ENCODE measurements at regions not wholly inside any gene's neighbourhood (a gene's known extent, or its start where the extent isn't known, plus 50 kb on each side); places are given as distances from the start of the nearest gene placed in this dataset.
"Not testable (repeated sequence)": the region's sequence is repeated elsewhere in the genome, so short reads cannot be mapped to it uniquely, and the experiment has no call there.

DNA sequence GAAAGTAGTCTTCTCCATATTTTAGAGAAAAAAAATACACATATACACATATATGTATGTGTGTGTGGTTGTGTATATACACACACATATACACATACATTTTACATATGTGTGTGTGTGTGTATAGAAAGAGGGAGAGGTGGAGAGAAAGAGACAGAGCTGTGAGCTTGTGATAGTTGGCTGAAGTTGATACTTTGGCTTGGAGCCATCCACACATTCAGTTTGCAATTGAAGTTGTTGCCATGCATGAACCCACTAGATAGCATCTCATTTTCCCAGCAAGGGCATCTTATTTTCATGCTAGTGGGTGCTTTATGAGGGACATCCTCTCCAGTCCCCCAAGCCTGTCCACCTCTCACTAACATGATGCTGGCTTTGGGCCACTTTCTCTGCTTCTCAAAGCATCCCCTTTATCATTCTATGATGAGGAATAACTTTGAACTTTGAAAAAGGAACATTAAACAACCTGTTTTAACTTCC is 228.6 kb downstream of the ZNF621 start:
- DNase-seq (ENCODE audit: low spot score): no peak

DNA sequence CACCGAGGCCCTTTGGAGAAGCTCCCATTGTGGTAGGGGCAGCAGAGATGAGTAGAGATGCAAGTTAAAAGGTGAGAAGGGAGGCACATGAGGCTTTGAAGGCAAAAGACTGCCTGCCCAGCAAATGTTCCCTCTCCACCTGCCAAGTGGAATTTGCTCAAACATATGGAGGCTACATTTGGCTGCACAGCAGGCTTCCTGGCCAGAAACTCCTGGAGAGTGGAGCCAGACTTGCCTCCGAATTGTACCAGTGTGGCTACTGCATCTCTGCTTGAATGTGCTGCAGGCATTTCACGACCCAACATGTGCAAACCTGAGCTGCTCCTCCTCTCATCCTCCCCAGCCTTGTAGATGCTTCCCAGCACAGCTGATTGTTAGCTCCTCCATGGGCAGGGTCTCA is 229.2 kb downstream of the ZNF621 start:
- no peak for DNase-seq (ENCODE audit: low spot score)

DNA sequence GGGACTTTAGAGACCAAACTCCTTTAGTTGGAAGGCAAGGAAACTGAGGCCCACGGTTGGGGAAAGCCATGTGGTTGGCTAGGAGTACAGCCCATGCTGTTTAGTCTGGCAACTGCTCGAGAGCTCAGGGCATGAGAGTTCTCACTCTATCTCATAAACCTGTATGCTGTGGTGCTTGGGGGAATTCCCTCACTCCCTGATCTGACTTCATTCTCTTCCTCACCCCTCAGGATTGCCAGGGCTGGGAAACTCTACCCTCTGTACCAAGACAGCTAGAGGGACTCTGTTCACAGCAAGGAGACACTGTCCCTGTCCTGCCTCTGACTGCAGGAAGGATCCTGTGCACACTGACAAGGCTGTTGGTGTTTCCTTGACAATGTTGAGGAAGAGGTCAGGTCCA is 230.2 kb downstream of the ZNF621 start:
- DNase-seq (ENCODE audit: low spot score): no peak

DNA sequence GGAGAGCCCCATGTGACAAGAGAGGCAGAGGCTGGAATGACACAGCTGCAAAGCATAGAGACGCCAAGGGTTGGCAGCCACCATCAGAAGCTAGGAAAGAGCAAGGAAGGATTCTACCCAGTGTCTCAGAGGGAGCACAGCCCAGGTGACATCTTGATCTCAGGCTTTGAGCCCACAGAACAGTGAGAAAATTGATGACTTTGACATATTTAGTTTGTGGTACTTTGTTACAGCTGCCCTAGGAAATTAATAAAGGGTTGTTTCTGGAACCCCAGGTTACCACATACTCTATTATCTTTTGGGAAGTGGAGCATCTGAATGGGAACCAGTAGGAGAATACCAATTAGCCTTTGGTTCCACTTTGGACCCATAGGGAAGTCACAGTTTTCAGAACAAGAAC is 231.7 kb downstream of the ZNF621 start:
- DNase-seq (ENCODE audit: low spot score): no peak

DNA sequence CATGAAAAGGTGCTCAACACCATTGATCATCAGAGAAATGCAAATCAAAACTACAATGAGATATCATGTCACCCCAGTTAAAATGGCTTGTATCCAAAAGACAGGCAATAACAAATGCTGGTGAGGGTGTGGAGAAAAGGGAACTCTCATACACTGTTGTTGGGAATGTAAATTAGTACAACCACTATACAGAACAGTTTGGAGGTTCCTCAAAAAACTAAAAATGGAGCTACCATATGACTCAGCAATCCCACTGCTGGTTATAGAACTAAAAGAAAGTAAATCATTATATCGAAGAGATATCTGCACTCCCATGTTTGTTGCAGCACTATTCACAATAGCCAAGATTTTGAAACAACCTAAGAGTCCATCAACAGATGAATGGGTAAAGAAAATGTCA is 238.0 kb downstream of the ZNF621 start:
- not testable (repeated sequence) for DNase-seq (ENCODE audit: low spot score)

DNA sequence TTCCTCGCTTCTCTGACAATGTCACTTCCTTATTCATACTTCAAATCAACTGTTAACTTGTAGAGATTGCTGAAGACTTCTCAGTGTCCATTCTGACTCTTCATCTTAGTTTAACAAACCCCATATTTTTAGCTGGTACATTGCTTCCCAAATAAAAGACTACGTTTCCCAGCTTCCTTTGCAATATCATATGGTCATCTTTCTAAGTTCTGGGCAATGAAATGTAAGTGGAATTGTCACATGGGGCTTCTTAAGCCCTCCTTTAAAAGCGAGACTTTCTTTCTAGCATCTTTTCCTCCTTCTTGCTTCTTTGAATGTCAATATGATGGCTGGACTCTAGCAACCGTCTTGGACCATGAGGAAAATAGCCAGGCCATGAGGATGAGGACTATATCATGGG is 239.0 kb downstream of the ZNF621 start:
- no peak for DNase-seq (ENCODE audit: low spot score)

DNA sequence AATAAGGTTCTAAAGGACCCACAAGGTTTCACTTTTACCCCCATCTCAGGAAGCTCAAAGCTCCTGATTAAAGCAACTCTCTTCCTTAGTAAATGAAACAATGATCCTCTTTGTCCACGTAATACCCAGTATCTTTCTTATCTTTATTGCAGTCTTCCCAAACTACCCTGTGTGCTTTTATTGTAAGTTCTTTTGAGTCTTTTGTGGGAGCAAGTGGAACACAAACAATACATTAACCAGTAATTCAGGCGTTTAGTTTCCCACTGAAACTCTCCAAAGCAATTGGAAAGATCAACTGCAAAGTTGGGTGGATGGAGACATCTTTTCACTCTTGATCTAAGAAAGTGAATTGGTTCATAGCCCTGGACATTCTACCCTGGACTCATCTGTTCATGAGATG is 240.0 kb downstream of the ZNF621 start:
- DNase-seq (ENCODE audit: low spot score): no peak

DNA sequence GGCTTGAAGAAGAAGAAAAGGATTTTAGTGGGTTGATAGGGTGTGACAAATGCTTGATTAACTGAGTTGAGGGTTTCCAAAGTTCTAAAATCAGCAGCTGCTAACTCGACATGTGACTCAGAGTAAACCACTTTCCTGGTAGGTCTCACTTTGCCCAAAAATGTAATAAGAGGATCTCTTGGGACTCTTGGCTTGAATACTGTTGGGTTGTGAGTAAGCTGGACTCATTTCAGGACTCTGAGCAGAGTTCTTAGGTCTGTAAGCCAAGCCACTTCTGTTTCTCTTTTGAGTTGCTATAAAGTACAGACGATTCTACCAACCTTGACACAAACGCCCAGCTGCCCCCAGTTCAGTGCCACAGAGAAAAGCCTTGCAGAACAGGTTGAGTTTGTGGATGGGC is 241.1 kb downstream of the ZNF621 start:
- no peak for DNase-seq (ENCODE audit: low spot score)

DNA sequence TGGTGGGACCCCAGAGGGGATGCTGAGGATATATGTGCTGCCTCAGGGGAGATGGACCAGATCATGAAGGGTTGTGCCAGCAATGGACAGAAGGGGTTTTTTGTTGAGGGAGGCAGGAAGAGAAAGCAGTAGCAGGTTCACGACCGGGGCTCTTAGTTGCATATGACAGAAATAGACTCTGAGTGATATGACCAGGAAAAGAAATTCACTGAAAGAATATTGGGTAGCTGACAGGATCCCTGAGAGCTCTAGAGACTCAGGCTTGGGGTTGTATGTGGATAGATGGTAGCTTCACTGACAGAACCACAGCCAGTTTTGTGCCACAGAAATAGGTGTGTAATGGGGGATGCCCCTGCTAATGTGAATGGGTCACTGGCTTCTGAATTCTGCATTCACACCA is 241.6 kb downstream of the ZNF621 start:
- DNase-seq (ENCODE audit: low spot score): no peak

DNA sequence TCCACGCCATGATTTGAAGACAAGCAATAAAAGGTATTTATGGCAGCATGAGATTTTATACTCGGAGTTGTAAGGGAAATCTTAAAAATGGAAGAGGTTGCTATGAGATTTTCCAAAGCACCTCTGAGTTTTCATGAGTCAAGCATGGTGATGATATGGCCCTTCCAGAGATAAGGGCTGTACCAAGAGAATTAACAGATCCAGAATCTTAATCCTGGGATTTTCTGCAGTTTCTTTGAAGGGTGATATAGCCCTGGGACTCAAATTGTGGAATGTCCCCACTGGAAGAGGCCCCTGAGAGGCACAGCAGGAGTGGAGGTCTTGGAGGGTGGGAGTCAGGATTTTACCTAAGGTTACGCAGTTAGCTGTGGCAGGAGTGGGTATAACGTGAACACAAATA is 243.3 kb downstream of the ZNF621 start:
- no peak for DNase-seq (ENCODE audit: low spot score)

DNA sequence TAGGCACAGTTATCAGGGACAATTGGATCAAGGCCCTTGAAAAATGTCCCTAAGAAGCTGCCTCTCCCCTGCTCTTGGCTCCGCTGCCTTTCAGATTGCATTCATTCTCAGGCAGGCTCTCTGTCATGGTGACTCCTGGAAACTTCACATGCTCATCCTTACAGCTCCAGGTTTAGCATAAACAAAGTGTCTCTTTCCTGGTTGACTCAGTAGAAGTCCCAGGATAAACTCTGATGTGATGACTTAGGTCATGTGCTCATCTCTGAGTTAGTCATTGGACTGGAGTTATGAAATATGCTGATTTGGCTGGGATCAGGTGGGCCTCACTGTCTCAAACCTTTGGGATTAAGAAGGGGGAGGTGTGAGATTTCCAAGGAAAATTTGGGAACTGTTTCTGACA is 243.8 kb downstream of the ZNF621 start:
- DNase-seq (ENCODE audit: low spot score): no peak

DNA sequence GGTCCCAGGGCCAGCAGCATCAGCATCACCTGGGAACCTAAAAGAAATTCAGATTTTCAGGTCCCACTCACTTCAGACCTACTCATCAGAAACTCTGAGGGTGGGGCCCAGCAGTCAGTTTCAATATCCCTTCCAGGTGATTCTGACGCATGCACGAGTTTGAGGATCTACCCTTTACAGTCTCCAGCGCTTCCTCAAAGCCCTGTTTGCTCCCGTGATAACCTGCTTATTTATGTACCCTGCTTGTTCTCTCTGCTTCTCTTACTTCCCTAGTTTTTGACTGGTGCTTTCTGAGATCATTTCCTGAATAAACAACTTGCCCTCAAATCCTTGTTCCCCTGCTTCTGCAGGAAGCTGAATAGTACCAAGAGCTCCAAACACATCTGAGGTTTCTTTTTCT is 245.3 kb downstream of the ZNF621 start:
- no peak for DNase-seq (ENCODE audit: low spot score)

DNA sequence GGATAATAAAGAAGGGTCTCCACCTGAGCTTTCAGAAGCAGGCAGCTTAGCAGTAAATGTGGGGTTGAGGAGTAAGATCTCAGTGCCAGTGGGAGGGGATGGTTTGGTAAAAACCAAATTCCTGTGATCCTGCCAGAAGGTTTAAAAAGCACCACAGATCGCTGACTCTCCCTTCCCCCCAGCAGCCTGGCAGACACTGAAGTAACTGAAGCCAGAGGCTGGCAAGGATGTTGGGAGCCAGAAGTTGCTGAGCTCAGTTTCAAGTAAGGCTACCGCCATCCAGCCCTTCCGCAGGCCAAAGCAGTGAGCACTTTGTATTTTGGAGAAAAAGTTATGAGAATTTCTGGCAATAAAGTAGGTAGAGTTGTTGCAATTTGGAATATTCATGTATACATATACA is 246.4 kb downstream of the ZNF621 start:
- DNase-seq (ENCODE audit: low spot score): no peak

DNA sequence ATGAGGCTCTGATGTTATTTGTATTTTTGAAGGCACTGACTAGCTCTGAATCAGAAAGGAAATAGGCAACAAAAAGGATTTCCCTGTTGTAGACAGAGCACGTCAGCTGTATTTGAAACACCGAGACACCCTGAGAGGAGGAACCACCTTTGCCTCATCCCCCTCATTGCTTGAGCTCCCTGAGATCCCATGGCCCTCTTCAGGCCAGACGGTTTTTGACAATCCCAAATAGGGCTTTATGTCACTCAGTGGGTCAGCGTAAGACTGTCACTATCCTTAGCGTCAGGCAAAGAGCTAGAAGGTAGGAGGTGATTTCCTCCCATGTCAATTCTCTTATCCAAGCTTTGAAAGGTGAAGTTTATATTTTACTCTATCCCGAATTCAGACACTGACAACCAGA is 254.3 kb downstream of the ZNF621 start:
- no peak for DNase-seq (ENCODE audit: low spot score)

DNA sequence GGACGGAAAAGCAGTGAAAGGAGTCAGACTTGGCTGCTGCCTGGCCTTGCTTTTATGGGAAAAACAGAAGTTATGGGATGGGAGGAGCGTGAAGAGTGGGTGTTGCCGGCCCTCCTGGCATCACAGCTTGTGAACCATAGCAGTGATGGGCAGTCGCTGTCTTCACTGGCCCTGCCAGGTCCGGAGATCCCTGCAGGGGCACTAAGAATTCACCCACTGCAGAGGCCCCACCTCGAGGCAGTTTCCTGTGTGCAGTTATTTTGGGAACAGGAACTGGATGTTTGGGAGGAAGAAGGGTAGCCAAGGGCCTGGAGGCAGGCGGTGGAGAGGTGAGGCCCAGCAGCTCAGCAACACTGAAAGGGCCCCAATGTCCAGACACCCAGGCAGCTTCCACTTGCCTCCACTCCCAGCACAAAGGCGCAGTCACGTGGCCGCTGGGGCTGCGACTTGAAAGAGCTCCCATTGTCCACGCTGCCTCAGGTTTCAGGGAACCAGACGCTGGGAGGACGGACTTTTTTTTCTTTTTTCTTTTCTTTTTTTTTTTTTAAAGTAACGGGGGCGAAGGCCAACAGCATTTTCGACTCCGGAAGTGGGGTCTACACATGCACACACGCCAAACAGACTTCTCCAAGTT is 255.6 kb downstream of the ZNF621 start:
- DNase-seq (ENCODE audit: low spot score): peak; percentile 70

DNA sequence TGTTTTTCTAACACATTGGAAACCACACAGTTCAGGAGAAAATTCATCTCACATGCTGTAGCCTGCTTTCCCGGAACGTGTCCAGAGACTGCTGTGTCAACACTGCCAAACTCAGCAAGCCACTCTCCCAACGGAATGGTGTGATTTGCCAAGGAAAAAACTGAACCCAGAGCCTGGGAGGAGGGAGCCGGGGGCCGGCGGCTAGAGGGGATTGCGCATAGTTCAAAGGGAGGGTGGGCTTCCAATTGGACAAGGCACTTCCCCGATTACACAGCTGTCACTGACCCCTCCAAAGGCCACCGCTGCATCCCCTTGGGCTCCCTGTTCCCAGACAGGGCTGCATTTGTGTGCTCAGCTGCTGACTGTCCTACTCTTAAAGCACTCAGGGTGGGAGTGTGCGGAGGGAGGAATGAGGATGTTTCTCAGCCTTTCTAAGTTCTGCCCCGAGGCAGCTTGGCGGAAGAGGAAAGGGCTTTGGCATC is 256.2 kb downstream of the ZNF621 start:
- DNase-seq (ENCODE audit: low spot score): peak; percentile 83

DNA sequence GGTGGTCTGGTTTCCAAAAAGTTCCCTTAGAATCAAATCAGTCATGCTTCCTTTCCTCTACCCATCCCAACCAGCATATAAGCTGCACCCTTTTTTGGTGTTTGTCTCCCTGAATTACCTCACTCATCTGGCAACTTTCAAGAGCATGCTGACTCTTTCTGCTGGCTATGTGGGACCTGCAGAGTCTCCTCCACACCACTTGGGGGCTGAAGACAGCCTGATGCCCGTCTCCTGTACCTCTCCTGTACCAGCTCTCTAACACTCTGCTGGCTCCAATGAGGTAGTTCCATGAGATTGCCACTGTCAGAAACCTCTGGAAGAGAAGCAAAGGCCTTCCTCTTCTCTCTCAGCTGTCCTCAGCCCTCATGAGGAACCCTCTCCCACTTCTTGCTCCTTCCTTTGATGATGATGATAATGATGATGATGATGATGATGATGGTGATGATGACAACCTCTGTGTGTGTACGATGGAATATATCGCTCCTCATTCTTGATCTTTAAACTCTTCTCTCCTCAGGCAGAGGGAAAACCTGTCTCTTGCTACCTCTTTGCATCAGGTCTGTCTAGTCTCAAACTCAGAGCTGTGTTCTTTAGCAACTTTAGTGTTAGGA is 257.5 kb downstream of the ZNF621 start:
- no peak for DNase-seq (ENCODE audit: low spot score)

DNA sequence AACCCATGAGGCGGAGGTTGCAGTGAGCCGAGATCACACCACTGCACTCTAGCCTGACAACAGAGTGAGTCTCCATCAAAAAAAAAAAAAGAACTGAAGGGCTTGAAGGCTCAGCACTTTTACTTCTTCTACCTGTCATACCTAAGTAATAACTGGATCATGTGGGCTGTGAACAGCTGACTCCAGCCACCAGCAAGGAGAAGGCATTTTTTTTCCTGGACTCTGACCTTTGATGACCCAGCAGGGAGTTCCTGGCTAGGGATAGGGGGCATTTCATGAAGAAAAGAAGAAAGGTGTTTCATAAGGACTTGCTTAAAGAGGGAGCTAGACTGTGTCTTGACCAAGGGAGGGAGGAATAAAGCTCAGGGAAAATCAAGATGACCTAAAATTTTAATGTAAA is 266.0 kb downstream of the ZNF621 start:
- no peak for DNase-seq (ENCODE audit: low spot score)

DNA sequence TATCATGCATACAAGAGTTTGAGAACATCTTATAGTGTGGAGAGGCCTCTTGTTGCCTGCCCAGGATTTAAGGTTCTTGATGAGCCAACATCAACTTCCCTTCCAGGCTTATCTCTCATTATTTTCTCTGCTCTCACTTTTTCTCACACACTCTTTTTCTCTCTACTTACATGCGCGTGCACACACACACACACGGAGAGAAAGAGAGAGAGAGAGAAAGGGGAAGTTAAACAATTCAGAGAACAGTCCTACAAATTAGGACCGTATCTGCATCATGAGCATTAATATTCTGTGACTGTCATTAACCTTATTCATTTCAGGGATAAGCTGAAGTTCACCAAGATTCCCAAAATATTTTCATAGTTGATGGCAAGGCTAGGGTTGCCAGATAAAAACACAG is 269.0 kb downstream of the ZNF621 start:
- DNase-seq (ENCODE audit: low spot score): no peak

DNA sequence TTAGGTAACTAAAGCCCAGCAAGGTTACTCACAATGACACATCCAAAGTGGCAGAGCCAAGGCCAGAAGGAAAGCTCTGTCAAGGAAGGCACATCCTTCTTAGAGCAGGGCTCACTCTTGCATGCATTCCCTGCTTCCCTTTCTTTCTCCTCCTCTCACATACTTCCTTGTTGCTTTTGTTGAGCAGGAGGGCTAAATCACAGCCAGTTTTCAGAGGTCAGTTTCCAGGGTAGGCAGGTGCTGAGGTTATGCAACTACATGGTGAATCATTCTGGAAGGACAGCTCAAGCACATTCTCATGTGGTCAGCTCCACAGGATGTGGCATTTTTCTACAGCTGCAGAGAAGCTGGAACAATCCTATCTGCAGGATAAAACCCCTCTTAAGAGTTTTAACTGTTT is 275.6 kb downstream of the ZNF621 start:
- peak; percentile 58 for DNase-seq (ENCODE audit: low spot score)

DNA sequence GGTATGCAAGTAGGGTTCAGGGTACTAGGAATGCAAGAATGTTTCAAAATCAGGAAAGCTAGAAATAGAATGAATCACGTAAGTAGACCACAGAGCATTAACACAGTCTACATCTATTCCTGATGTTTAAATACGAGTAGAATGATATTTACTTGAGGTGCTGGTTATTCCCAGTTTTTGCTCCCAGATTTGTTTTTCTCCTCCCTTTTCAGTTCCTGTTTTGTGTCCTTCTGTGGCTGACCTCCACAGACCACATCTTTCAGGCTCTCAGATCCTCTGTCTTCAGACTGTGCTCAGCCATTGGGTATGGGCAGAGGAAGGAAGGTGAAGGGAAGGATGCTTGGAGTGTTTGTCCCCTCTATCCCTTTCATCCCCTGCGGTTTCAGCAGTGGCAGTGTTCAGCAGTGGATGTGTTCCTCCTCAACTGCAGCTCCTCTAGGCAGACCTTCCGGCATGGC is 276.6 kb downstream of the ZNF621 start:
- no peak for DNase-seq (ENCODE audit: low spot score)

DNA sequence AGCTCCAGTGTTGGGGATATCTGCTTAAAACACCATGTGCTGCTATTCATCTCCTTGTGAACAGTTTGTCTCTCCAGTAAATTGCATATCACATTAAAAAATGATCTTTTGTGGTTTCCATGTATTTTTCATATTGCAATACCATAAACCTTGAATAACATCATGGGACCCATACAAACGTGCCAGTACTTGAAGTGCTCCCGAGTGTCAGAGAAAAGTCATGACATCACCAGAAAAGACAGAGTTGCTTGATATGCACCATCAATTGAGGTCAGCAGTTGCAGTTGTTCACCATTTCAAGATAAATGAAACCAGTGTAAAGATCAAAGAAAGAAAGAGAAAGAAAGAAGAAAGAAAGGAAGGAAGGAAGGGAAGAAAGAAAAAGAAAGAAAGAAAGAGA is 278.6 kb downstream of the ZNF621 start:
- no peak for DNase-seq (ENCODE audit: low spot score)

DNA sequence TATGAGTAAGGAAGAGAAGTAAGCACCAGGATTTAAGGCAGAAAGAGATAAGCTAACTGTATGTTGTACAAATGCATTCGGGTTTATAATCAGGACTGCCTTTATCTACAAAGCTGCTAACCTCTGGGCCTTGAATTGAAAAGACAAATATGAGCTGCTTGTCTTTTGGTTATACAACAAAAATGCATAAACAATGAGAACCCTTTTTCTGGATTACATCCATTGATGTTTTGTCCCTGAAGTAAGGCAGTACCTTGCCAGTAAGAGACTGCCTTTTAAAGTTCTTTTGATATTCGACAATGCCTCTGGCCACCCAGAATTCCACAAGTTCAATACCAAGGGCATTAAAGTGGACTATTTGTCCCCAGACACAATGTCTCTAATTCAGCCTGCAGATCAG is 280.7 kb downstream of the ZNF621 start:
- no peak for DNase-seq (ENCODE audit: low spot score)

DNA sequence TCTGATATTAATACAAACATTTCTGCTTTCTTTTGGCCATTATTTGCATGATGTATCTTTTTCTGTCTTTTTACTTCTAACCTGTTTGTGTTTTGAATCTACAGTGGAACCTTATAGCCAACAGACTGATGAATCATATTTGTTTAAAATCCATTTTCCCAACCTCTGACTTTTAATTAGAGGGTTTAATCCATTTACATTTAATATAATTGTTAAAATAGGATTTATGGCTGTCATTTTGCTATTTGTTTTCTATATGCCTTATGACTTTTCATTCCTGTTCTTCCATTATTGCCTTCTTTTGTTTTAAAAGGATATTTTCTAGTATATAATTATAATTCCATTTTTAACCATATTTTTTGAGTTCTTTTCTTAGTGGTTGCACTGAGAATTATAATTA is 286.1 kb downstream of the ZNF621 start:
- DNase-seq (ENCODE audit: low spot score): no peak
